HG03439 (cell line): ENCODE measurements at regions not wholly inside any gene's neighbourhood (a gene's known extent, or its start where the extent isn't known, plus 50 kb on each side); places are given as distances from the start of the nearest gene placed in this dataset.
"Not testable (repeated sequence)": the region's sequence is repeated elsewhere in the genome, so short reads cannot be mapped to it uniquely, and the experiment has no call there.

Experiments used
- ATAC-seq: cut with Tn5 transposase; IDR thresholded peaks from one replicate; pipeline ENCODE4 v1.9.1; 2021; ENCODE audit warnings: mild to moderate bottlenecking, moderate library complexity; ENCODE audit not compliant: unreplicated experiment

GRCh38 chr16:85236818-85237150, 124.5 kb upstream of the CIBAR2 start:
- ATAC-seq = no peak

GRCh38 chr16:85237817-85238216, 125.5 kb upstream of the CIBAR2 start:
- no peak for ATAC-seq

DNA sequence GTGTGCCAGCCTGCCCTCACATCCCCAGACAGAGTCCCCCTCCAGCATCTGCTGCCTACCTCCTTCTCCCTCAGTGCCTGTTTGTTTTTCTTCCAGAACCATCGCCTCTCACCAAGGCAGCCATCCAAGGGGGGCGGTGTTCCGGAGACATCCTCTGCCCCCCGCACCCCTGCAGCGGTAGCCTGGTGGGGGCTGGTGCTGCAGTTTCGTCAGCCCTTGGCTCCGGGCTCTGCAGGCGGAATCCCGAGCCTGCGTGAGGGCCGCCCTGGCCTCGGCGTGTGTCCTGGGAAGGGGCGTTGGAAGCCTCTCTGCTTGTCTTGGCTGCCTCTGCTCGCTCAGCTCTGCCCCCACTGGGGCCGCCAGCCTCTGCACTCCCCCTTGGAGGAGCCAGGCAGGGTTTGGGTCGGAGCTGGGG, 126.0 kb upstream of the CIBAR2 start:
- ATAC-seq = no peak

- ATAC-seq = no peak
These were observed 127.0 kb upstream of the CIBAR2 start for GRCh38 chr16:85239239-85239638.

- ATAC-seq = no peak
These were observed 127.6 kb upstream of the CIBAR2 start for GRCh38 chr16:85239871-85240270.

DNA sequence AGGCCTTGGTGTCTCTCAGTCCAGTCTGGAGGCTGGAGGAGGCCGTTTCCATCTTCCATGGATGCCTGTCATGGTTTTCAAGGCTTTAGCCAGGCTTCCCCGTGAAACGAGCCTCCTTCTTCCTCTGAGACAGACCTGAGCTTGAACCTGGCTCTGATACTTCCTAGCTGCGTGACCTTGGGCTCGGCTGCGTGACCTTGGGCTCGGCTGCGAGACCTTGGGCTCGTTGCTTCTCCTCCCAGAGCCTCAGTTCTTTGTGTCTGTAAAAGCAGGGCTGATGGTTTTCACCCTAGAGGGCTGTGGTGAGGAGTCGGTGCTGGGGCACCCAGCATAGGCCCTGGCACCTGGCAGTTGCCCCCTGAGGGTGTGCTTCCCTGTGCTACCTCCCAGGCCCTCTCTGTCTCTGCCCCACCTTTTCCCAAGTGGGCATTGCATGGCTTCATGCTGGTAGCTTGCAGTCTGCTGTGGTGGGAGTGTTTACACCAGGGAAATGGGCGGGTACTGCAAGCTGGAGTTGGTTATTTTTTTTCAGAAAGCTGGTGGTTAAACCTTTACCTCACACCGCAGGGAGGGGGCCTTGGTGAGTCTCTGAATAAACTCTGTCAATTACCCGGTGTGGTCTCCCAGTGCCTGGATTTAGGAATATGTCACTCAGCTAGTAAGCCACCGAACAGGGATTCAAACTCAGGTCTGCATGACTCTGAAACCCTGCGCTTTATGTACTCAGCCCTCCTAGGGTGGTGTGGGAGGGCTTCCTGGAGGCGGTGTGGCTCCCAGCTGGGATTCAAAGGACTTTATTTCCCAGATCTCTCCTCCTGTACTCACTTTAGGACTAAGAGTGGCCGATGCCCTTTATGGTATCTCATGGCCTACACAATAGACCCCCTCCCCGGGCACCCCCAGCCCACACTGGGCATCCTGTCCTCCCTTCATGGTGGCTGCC, 129.0 kb upstream of the CIBAR2 start:
- no peak for ATAC-seq

- ATAC-seq = no peak
These were observed 129.9 kb upstream of the CIBAR2 start for GRCh38 chr16:85242140-85242539.

DNA sequence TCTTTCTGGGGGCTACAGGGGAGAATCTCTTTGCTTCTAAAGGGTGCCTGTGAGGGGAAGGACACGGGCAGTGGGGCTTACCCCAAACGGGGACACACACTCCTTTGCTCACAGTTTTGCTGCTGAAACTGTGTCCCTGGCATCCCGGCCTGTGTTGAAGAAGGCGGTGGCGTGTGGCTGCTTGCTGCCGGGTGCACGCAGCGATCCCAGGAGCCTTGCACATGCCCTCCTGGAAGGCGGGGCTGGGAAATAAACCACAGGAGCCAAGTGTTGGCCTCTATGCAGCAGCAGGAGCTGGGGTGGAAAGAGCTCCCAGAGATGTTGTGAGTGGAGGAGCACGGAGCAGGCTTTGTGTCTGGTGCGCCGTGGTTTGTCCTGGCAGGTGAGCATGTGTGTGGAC, 131.0 kb upstream of the CIBAR2 start:
- no peak for ATAC-seq

DNA sequence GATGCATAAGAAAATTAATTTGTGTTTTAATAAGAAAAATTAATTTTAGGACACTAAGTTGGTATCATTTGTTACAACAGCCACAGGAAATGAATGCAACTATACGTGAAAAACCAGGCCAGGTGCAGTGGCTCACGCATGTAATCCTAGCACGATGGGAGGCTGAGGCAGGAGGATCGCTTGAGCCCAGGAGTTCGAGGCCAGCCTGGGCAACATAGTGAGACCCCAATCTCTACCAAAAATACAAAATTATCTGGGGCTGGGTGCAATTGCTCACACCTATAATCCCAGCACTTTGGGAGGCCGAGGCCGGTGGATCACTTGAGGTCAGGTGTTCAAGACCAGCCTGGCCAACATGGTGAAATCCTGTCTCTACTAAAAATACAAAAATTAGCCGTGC, 132.2 kb upstream of the CIBAR2 start:
- not testable (repeated sequence) for ATAC-seq

DNA sequence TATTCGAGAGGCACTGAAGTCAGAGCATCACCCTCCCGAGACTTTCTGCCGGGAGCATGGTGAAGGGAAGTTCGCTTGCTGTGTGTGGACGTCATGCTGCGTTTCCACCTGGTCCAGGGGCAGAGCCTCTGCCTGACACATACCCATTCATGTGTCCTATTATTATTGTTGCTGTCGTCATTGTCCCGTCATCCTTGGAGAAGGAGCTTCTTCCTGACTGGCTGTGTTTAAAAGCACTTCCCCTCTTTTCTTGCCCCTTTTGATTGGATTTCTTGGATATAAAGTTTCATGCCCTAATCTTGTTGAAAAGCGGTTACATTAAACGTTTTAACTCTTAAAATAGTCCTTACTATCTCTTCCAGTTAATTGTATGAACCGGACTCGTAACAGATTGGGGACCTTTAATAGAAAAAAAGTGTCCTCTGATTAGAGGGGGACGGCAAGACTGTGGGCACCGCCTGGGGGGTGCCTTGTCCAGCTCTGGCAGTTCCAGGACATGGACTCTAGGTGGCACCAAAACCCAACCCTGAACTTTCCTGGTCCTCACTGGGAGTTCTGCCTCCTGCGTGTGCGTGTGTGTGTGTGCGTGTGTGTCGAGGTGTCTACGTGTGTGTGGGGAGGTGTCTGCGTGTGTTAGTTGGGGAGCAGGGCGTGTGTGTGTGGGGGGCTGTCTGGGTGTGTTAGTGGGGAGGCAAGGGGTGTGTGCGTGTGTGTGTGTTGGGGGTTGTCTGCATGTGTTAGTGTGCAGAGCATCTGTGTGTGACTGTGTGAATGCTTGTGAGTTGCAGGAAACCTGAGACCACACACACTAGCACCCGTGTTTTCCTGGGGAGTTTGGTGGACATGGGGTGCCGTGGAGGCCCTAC, 133.3 kb upstream of the CIBAR2 start:
- ATAC-seq = no peak

- ATAC-seq = no peak
These were observed 134.2 kb upstream of the CIBAR2 start for GRCh38 chr16:85246473-85246872.

GRCh38 chr16:85246973-85247372, 134.7 kb upstream of the CIBAR2 start:
- ATAC-seq = no peak

DNA sequence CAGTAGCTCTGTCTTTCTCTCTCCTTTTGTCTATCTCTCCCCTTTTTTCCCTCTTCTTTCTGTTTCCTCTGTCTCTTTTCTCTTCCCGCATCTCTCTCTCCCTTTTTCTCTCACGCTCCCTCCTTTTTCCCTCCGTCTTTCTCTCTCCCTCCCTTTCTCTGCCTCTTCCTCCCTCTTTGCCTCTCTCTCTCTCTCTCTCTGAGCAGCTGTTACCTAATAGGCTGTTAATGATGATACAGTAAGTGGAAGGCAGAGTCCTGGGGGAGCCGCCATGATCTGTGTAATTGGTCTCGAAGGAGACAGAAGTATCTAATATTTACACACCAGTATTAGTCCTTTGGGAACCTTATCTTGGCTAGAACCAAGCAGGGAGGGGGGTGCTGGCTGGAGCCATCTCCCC, 136.1 kb upstream of the CIBAR2 start:
- no peak for ATAC-seq

DNA sequence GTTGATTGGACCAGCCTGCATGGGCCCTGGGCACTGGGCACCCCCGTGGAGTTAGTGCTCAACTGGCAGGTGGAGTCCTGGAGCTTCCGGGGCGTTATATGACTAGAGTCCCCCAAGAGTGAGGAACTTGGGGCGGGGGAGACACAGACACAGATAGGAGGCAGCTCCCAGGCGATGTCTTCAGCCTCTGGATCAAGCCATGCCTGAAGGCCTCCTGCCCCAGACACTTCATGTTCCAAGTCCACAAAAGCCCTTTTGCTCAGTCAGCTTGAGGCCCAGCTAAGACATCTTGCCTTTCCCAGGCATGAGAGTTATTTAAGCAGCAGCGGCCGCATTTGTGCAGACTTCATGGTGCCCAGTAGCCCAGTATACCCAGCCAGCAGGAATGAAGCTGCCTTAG, 136.6 kb upstream of the CIBAR2 start:
- no peak for ATAC-seq

GRCh38 chr16:85249418-85250146, 137.3 kb upstream of the CIBAR2 start:
- ATAC-seq = no peak

DNA sequence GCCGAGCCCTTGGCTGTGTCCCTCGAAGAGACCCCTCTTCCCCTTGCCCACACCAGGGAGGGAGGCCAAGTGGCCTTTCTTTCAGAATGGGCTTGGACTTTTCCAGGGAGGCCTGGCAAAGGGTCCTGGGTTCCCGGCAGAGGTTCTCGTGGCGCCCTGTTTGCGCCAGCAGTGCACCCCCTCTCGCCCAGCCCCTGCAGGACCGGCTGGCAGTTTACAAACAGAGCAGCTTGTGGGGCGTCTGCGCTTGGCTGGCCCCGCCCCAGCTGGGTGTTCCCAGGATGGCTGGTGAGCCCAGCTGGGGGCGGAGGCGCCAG, 137.8 kb upstream of the CIBAR2 start:
- no peak for ATAC-seq

DNA sequence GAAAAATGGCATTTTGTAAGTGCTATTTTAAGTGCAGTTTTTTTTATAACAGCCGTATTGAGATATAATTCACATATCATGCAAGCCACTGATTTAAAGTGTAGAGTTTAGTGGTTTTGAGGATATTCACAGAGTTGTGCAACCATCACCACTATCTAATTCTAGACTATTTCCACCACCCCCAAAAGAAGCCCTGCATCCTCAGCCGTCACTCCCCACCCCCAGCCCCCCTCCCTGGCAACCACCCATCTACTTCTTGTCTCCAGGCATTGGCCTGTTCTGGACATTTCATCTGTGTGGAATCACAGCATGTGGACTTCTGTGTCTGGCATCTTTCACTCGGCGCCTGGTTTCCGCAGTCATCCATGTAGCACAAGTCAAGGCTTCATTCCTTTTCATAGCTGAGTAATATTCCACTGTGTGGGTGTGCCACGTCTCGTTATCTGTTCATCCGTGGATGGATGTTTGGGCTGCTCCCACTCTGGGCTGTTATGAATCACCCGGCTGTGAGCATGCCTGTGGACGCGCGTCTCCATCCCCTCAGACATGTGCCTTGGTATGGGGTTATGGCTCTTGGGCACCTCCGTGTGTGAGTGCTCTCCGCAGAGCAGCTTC, 138.4 kb upstream of the CIBAR2 start:
- no peak for ATAC-seq

DNA sequence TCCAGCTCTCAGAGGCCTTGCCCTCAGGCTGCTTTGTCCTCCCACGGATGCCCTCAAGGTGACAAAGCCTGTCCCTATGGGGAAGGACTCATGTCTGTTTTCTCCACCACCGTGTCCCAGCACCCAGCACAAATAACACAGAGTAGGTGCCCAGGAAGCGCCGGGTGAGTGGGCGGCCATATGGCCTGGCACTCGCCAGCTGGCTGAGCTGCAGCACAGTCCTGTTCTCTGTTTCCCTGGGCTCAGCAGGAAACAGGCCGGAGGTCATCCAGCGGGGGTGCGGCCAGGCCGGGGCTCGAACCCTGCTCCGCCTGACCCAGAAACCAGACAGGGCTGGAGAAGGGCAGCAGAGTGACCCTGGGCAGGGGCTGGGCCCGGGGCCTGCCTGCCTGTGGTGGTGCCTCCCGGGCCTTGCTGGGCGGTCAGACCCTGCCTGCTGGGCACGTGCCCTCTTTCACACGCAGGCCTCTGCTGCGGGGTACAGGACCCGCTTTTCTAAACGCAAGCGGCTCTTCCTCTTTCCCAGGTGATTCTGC, 139.0 kb upstream of the CIBAR2 start:
- no peak for ATAC-seq

DNA sequence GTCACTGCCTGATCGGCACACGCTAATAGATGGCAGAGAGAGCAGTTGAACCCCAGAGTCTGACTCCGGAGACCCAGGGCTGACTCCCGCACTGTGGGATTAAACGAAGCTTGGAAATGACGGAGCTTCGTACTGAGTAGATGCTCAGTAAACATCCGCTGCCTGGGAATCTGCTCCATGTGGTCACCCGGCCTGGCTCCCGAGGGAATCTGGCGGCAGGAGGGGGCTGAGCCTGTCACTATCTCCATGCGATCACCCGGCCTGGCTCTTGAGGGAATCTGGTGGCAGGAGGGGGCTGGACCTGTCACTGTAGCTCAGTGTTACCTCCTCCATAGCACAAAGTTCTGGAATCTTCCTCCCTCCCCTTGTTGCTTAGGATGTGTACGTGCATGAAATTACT, 139.7 kb upstream of the CIBAR2 start:
- no peak for ATAC-seq

- ATAC-seq = no peak
These were observed 140.2 kb upstream of the CIBAR2 start for GRCh38 chr16:85252461-85252860.
